ENCODE measurements at regions not wholly inside any gene's neighbourhood (a gene's known extent, or its start where the extent isn't known, plus 50 kb on each side); places are given as distances from the start of the nearest gene placed in this dataset.

DNA sequence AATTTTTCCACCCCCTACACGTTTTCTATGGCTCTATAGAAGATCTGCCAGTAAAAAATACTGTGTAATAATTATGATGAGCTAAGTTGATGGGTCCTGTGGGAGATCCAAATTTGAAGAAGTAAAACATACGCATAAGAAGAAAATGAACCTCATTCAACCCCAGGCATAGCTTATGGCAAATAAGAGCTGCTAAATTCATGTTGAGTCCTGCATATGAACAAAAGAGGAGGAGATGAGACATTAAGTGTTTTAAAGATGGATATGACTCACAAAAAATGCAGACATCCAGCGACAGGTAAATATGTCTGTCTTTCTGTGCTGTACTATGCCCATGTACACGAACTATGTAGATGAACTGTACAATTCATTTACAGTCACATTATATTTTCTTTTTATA is 101.9 kb downstream of the LIG4 start:
- intact Hi-C loops (cut with DNase I, micrococcal nuclease) = no loop called here

DNA sequence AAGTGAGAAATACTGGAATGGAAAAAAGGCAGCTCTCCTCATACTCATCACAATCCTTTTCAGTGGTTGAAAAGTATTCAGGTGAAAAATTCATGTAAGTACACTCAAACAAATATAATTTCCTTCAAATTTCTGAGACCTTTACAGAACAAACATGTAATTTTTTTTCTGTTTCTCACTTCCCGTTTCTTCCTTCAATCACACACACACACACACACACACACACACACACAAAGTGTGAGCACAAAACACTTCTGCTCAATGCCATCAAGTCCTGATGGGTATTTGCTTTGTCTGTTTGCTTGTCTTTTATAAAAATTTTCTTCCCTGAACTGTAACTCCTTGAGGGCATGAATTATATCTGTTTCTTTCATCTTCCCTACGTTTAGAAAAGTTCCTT is 110.6 kb downstream of the LIG4 start:
- peaks cover 16% of the 10 kb centered on the region for H3K27me3 Mint-ChIP-seq
- no peak overlapping the region for H3K4me3 Mint-ChIP-seq
- H3K27ac Mint-ChIP-seq = no peak overlapping the region
- no peaks in the 10 kb centered on the region for H3K9me3 Mint-ChIP-seq
- no peaks in the 10 kb centered on the region for H3K36me3 Mint-ChIP-seq (ENCODE audit: low read depth)
- POLR2A ChIA-PET = no interaction called here
- no peak for ATAC-seq (ENCODE audit: poor library complexity)
- no peak for DNase-seq
- TF ChIP-seq, protein P1, sequence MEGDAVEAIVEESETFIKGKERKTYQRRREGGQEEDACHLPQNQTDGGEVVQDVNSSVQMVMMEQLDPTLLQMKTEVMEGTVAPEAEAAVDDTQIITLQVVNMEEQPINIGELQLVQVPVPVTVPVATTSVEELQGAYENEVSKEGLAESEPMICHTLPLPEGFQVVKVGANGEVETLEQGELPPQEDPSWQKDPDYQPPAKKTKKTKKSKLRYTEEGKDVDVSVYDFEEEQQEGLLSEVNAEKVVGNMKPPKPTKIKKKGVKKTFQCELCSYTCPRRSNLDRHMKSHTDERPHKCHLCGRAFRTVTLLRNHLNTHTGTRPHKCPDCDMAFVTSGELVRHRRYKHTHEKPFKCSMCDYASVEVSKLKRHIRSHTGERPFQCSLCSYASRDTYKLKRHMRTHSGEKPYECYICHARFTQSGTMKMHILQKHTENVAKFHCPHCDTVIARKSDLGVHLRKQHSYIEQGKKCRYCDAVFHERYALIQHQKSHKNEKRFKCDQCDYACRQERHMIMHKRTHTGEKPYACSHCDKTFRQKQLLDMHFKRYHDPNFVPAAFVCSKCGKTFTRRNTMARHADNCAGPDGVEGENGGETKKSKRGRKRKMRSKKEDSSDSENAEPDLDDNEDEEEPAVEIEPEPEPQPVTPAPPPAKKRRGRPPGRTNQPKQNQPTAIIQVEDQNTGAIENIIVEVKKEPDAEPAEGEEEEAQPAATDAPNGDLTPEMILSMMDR (IDR thresholded peaks at IDR 0.05) = no peak
- no peaks in the 10 kb centered on the region for H3K4me1 ChIP-seq (ENCODE audit: insufficient read depth, low read length)
- no peak overlapping the region for H3K27ac ChIP-seq (ENCODE audit: low read depth in 1 of 2, low read length in 2 of 2)
- no peaks in the 10 kb centered on the region for H3K27me3 ChIP-seq (ENCODE audit: control insufficient read depth in 1 of 2, insufficient read depth in 2 of 2, low read length in 2 of 2)
- no peaks in the 10 kb centered on the region for H3K4me1 Mint-ChIP-seq (ENCODE audit: low read depth)
- H3K9me3 ChIP-seq (ENCODE audit: control insufficient read depth in 1 of 2, insufficient read depth in 1 of 2, low read length in 2 of 2) = no peaks in the 10 kb centered on the region
- intact Hi-C loops (cut with DNase I, micrococcal nuclease) = no loop called here
- no peak overlapping the region for H3K4me3 ChIP-seq (ENCODE audit: low read length)
- CTCF ChIA-PET = no interaction called here
- no peaks in the 10 kb centered on the region for H3K36me3 ChIP-seq (ENCODE audit: insufficient read depth, low read length)

More for the DNA sequence above, 101.9 kb downstream of the LIG4 start:
- H3K9me3 ChIP-seq (ENCODE audit: control insufficient read depth in 1 of 2, insufficient read depth in 1 of 2, low read length in 2 of 2) = no peaks in the 10 kb centered on the region
- no peak for DNase-seq
- ATAC-seq (ENCODE audit: poor library complexity) = no peak
- TF ChIP-seq, protein P1 (IDR thresholded peaks at IDR 0.05) = no peak
- H3K4me1 Mint-ChIP-seq (ENCODE audit: low read depth) = no peaks in the 10 kb centered on the region
- H3K27me3 ChIP-seq (ENCODE audit: control insufficient read depth in 1 of 2, insufficient read depth in 2 of 2, low read length in 2 of 2) = no peaks in the 10 kb centered on the region
- no peak overlapping the region for H3K27ac ChIP-seq (ENCODE audit: low read depth in 1 of 2, low read length in 2 of 2)
- H3K9me3 Mint-ChIP-seq = no peaks in the 10 kb centered on the region
- no peaks in the 10 kb centered on the region for H3K4me1 ChIP-seq (ENCODE audit: insufficient read depth, low read length)
- CTCF ChIA-PET = no interaction called here
- no peaks in the 10 kb centered on the region for H3K27me3 Mint-ChIP-seq
- H3K36me3 ChIP-seq (ENCODE audit: insufficient read depth, low read length) = no peaks in the 10 kb centered on the region
- no peaks in the 10 kb centered on the region for H3K36me3 Mint-ChIP-seq (ENCODE audit: low read depth)
- H3K27ac Mint-ChIP-seq = no peak overlapping the region
- no peak overlapping the region for H3K4me3 Mint-ChIP-seq
- H3K4me3 ChIP-seq (ENCODE audit: low read length) = no peak overlapping the region
- POLR2A ChIA-PET = no interaction called here

DNA sequence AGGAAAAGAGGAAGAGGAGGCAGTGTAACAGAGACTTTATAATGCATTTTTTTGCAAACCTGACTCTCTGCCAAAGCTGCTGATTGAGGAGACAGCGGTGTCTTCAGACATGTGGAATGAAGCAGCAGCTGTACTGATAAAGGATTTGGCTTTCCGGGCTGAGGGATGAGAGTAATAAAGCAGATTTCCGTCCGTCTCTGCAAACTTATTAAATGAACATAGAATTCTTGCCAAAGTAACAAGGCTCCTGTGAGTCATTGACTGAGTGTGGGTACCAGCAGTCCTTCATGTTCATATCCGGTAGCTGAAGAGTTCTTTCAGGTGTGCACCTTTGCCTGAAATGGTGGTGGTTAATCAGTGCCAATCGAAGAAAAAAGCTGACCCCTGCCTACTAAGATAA is 112.6 kb downstream of the LIG4 start:
- intact Hi-C loops (cut with DNase I, micrococcal nuclease) = no loop called here

More for the DNA sequence above, 112.6 kb downstream of the LIG4 start:
- ATAC-seq (ENCODE audit: poor library complexity) (no peak), DNase-seq (no peak)
- Mint-ChIP-seq H3K9me3 (no peaks in the 10 kb centered on the region), H3K27ac (no peak overlapping the region), H3K27me3 (peaks cover 27% of the 10 kb centered on the region), H3K4me1 (ENCODE audit: low read depth) (no peaks in the 10 kb centered on the region), H3K36me3 (ENCODE audit: low read depth) (no peaks in the 10 kb centered on the region), H3K4me3 (no peak overlapping the region)
- POLR2A ChIA-PET = no interaction called here
- H3K9me3 ChIP-seq (ENCODE audit: control insufficient read depth in 1 of 2, insufficient read depth in 1 of 2, low read length in 2 of 2) = no peaks in the 10 kb centered on the region
- H3K4me1 ChIP-seq (ENCODE audit: insufficient read depth, low read length) = no peaks in the 10 kb centered on the region
- no peaks in the 10 kb centered on the region for H3K36me3 ChIP-seq (ENCODE audit: insufficient read depth, low read length)
- TF ChIP-seq, protein P1 (IDR thresholded peaks at IDR 0.05) = no peak
- H3K27me3 ChIP-seq (ENCODE audit: control insufficient read depth in 1 of 2, insufficient read depth in 2 of 2, low read length in 2 of 2) = no peaks in the 10 kb centered on the region
- no peak overlapping the region for H3K27ac ChIP-seq (ENCODE audit: low read depth in 1 of 2, low read length in 2 of 2)
- H3K4me3 ChIP-seq (ENCODE audit: low read length) = no peak overlapping the region
- CTCF ChIA-PET = no interaction called here

Data from CD4-positive, alpha-beta T cell (primary cell).